Keratinocyte (primary cell): ENCODE measurements at regions not wholly inside any gene's neighbourhood (a gene's known extent, or its start where the extent isn't known, plus 50 kb on each side); places are given as distances from the start of the nearest gene placed in this dataset.

Experiments
- DNase-seq: peaks from one replicate; pipeline ENCODE4 v3.0.0-alpha.2; 2011; ENCODE audit warnings: low read depth, missing footprints, low spot score
- FAIRE-seq: peaks from 2 replicates; lab custom pipeline; 2011; peaks lifted over from hg19 to GRCh38; lab: Jason Lieb, UNC
- H2AFZ ChIP-seq: 2 replicates; pipeline ENCODE4 v1.6.0; 2012; ENCODE audit warnings: low read length, control low read depth, inconsistent platforms; ENCODE audit not compliant: control insufficient read depth
- H3K27ac ChIP-seq: 2 replicates; pipeline ENCODE4 v1.5.1; 2011; ENCODE audit warnings: low read length; ENCODE audit not compliant: control insufficient read depth, insufficient read depth
- H3K27me3 ChIP-seq: 3 replicates; pipeline ENCODE4 v1.6.0; 2011; ENCODE audit warnings: low read length; ENCODE audit not compliant: control insufficient read depth, insufficient read depth; ENCODE audit errors: extremely low read depth
- H3K36me3 ChIP-seq, 2 experiments: 2 replicates in 1 of 2; 3 replicates in 1 of 2; pipeline ENCODE4 v1.5.1; 2011; ENCODE audit warnings: low read length in 2 of 2, mild to moderate bottlenecking in 1 of 2; ENCODE audit not compliant: control insufficient read depth in 2 of 2, insufficient read depth in 2 of 2; ENCODE audit errors: extremely low read depth in 1 of 2
- H3K4me1 ChIP-seq: 3 replicates; pipeline ENCODE4 v1.5.1; 2011; ENCODE audit warnings: low read length; ENCODE audit not compliant: control insufficient read depth, insufficient read depth; ENCODE audit errors: extremely low read depth
- H3K4me2 ChIP-seq: 3 replicates; pipeline ENCODE4 v1.6.0; 2011; ENCODE audit warnings: low read depth, low read length; ENCODE audit not compliant: control insufficient read depth, insufficient read depth; ENCODE audit errors: extremely low read depth
- H3K4me3 ChIP-seq, 3 experiments: fragments of 200-600 bp in 1 of 3; sonication (generic) in 1 of 3; 2 replicates in 2 of 3; 3 replicates in 1 of 3; pipeline ENCODE4 v1.5.1; 2011 to 2016; ENCODE audit warnings: low read length in 3 of 3, mild to moderate bottlenecking in 3 of 3, control low read depth in 2 of 3, inconsistent platforms in 1 of 3, low read depth in 1 of 3, mixed read lengths in 1 of 3, mixed run types in 1 of 3, moderate library complexity in 1 of 3; ENCODE audit not compliant: control insufficient read depth in 2 of 3, insufficient read depth in 2 of 3; ENCODE audit errors: extremely low read depth in 1 of 3
- H3K79me2 ChIP-seq: 2 replicates; pipeline ENCODE4 v1.6.0; 2012; ENCODE audit warnings: low read length; ENCODE audit not compliant: control insufficient read depth, insufficient read depth
- H3K9ac ChIP-seq: 3 replicates; pipeline ENCODE4 v1.6.0; 2011; ENCODE audit warnings: low read length; ENCODE audit not compliant: control insufficient read depth, insufficient read depth; ENCODE audit errors: extremely low read depth
- H3K9me1 ChIP-seq: 3 replicates; pipeline ENCODE4 v1.6.0; 2011; ENCODE audit warnings: low read length; ENCODE audit not compliant: control insufficient read depth, insufficient read depth; ENCODE audit errors: extremely low read depth
- H3K9me3 ChIP-seq: 2 replicates; pipeline ENCODE4 v1.5.1; 2012; ENCODE audit warnings: low read depth, low read length; ENCODE audit not compliant: control insufficient read depth
- H4K20me1 ChIP-seq: 3 replicates; pipeline ENCODE4 v1.6.0; 2011; ENCODE audit warnings: low read length; ENCODE audit not compliant: control insufficient read depth, insufficient read depth; ENCODE audit errors: extremely low read depth
- EZH2 ChIP-seq: IDR thresholded peaks from one replicate; pipeline ENCODE4 v1.6.1; 2012; ENCODE audit warnings: inconsistent platforms, mild to moderate bottlenecking, low read length, moderate library complexity
- dilution Hi-C: fragments of 300-500 bp; cut with MboI; formaldehyde crosslinking; loops from one replicate; pipeline ENCODE4 v1.7.0; 2020; ENCODE audit warnings: low sequenced_read_pairs; ENCODE audit not compliant: extremely low pct_ligation_motif_present
- TF ChIP-seq, protein P1 (sequence below), 3 experiments: IDR thresholded peaks in 1 of 3; conservative IDR thresholded peaks in 1 of 3; optimal IDR thresholded peaks in 1 of 3; 2 replicates in 2 of 3; 3 replicates in 1 of 3; pipeline versions ENCODE3 to v1.5.1; 2011; ENCODE audit warnings: low read length in 3 of 3, mild to moderate bottlenecking in 3 of 3, moderate library complexity in 2 of 3, control low read depth in 1 of 3, inconsistent platforms in 1 of 3; ENCODE audit not compliant: insufficient read depth in 2 of 3; ENCODE audit errors: extremely low read depth in 1 of 3

DNA sequence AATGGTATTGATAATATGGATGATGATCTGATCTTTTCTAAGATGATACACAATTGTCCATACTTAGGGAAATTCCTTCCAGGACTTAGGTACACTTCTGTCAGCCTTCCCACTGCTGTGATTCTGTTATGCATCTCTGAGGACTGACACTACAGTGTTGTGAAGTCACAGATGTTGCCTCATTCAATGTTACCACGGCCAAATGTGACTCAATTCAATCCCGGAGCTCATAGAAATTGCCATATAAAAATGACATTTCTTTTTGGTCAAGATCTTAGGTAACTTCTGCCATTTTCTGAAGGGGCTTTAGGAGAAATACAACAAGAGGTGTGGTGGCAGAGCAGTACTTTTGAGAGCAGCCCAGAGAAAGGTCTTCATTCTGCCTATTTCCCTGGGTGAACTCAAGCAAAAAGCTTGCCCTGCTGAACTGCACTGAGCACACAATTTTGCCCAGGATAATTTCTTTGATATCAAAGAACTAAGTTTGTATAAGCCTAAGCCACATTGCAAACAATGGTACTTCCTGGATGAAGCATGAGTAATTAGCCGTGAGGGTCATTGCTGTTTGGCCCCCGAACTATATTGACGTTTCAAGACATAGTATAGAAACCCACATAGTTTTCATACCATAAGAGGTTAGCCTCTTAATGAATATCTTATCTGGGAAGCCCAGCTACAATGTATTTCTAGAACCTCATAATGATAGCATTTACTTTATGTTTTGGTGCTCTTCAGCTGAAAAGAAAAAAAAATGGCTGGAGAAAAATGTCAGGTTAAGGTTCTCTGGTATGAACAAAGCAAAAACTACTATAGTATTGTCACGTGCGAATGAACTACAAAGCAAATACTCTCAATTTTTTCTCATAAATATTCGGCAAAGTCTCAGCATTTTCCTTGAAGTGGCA, 437.4 kb downstream of the MEIS1 start:
- no peaks in the 10 kb centered on the region for H3K9me1 ChIP-seq
- no peak overlapping the region for H3K27ac ChIP-seq
- no peak overlapping the region for H2AFZ ChIP-seq

GRCh38 chr2:66872986-66873754, 438.2 kb downstream of the MEIS1 start:
- peaks cover 12% of the 10 kb centered on the region for H3K4me1 ChIP-seq
- no peaks in the 10 kb centered on the region for H3K9me1 ChIP-seq
- no peaks in the 10 kb centered on the region for H4K20me1 ChIP-seq
- TF ChIP-seq, protein P1, sequence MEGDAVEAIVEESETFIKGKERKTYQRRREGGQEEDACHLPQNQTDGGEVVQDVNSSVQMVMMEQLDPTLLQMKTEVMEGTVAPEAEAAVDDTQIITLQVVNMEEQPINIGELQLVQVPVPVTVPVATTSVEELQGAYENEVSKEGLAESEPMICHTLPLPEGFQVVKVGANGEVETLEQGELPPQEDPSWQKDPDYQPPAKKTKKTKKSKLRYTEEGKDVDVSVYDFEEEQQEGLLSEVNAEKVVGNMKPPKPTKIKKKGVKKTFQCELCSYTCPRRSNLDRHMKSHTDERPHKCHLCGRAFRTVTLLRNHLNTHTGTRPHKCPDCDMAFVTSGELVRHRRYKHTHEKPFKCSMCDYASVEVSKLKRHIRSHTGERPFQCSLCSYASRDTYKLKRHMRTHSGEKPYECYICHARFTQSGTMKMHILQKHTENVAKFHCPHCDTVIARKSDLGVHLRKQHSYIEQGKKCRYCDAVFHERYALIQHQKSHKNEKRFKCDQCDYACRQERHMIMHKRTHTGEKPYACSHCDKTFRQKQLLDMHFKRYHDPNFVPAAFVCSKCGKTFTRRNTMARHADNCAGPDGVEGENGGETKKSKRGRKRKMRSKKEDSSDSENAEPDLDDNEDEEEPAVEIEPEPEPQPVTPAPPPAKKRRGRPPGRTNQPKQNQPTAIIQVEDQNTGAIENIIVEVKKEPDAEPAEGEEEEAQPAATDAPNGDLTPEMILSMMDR (optimal IDR thresholded peaks at IDR 0.05 in 1 of 3, IDR thresholded peaks at IDR 0.05 in 1 of 3, conservative IDR thresholded peaks at IDR 0.05 in 1 of 3; ENCODE audit: extremely low read depth in 1 of 3, insufficient read depth in 2 of 3, low read length in 3 of 3) = no peak
- TF ChIP-seq EZH2 = no peak
- no peak overlapping the region for H3K9ac ChIP-seq
- DNase-seq = no peak
- H3K9me3 ChIP-seq = no peaks in the 10 kb centered on the region
- H2AFZ ChIP-seq = no peak overlapping the region
- H3K79me2 ChIP-seq = no peaks in the 10 kb centered on the region
- no peak overlapping the region for H3K27ac ChIP-seq
- no peaks in the 10 kb centered on the region for H3K27me3 ChIP-seq
- H3K4me3 ChIP-seq = no peak overlapping the region
- no peaks in the 10 kb centered on the region for H3K36me3 ChIP-seq
- FAIRE-seq = no peak
- no peak overlapping the region for H3K4me2 ChIP-seq
- dilution Hi-C loops = no loop called here

More for the DNA sequence above, 437.4 kb downstream of the MEIS1 start:
- Histone ChIP-seq H3K4me2 (no peak overlapping the region), H3K9me3 (no peaks in the 10 kb centered on the region), H4K20me1 (no peaks in the 10 kb centered on the region), H3K9ac (no peak overlapping the region), H3K4me1 (peaks cover 12% of the 10 kb centered on the region), H3K4me3 (no peak overlapping the region), H3K36me3 (no peaks in the 10 kb centered on the region), H3K79me2 (no peaks in the 10 kb centered on the region), H3K27me3 (no peaks in the 10 kb centered on the region)
- FAIRE-seq (no peak), DNase-seq (no peak)
- no peak for TF ChIP-seq EZH2
- TF ChIP-seq, protein P1 (optimal IDR thresholded peaks at IDR 0.05 in 1 of 3, IDR thresholded peaks at IDR 0.05 in 1 of 3, conservative IDR thresholded peaks at IDR 0.05 in 1 of 3; ENCODE audit: extremely low read depth in 1 of 3, insufficient read depth in 2 of 3, low read length in 3 of 3) = no peak
- dilution Hi-C loops = no loop called here
